ENCODE measurements at regions not wholly inside any gene's neighbourhood (a gene's known extent, or its start where the extent isn't known, plus 50 kb on each side); places are given as distances from the start of the nearest gene placed in this dataset.

GRCh38 chr2:163459986-163460385 is 275.8 kb downstream of the FIGN start:
- TF ChIP-seq CTCF (conservative IDR thresholded peaks at IDR 0.05; ENCODE audit: low read length) (no peak), EZH2phosphoT487 (IDR thresholded peaks at IDR 0.05; ENCODE audit: borderline replicate concordance) (no peak)
